ENCODE measurements at regions not wholly inside any gene's neighbourhood (a gene's known extent, or its start where the extent isn't known, plus 50 kb on each side); places are given as distances from the start of the nearest gene placed in this dataset.

GRCh38 chr5:152259702-152260101 is 145.4 kb downstream of the NMUR2 start:
- no peak for TF ChIP-seq CTCF (IDR thresholded peaks at IDR 0.05)
- TF ChIP-seq POLR2A (IDR thresholded peaks at IDR 0.05): no peak

Measured in testis (tissue), 2 donors.